BJ (cell line): ENCODE measurements at regions not wholly inside any gene's neighbourhood (a gene's known extent, or its start where the extent isn't known, plus 50 kb on each side); places are given as distances from the start of the nearest gene placed in this dataset.

Experiments
- CTCF ChIA-PET: fragments of 350-600 bp; formaldehyde crosslinking; extraction: SDS; loops from one replicate; lab custom pipeline; 2021; ENCODE audit warnings: antibody characterized with exemption, inconsistent platforms; lab: Yijun Ruan, JAX
- POLR2A ChIA-PET: fragments of 300-600 bp; sonication (Branson Sonifier 250); formaldehyde crosslinking; extraction: SDS; loops from one replicate; lab custom pipeline; 2021; ENCODE audit warnings: antibody characterized with exemption; lab: Charles Lee
- DNase-seq: peaks from one replicate; pipeline ENCODE4 v3.0.0-alpha.2; 2011; ENCODE audit warnings: low read depth
- H3K27me3 ChIP-seq: 2 replicates; pipeline ENCODE4 v1.6.0; 2011; ENCODE audit warnings: low read length; ENCODE audit not compliant: control insufficient read depth, insufficient read depth
- H3K36me3 ChIP-seq: 2 replicates; pipeline ENCODE4 v1.5.1; 2011; ENCODE audit warnings: low read length; ENCODE audit not compliant: control insufficient read depth, insufficient read depth
- H3K4me3 ChIP-seq: 2 replicates; pipeline ENCODE4 v1.5.1; 2011; ENCODE audit warnings: low read depth, mild to moderate bottlenecking, control low read depth, low read length
- TF ChIP-seq, protein P1 (sequence below): IDR thresholded peaks from 2 replicates; pipeline ENCODE4 v1.5.1; 2011; ENCODE audit warnings: low read depth, mild to moderate bottlenecking, control low read depth, inconsistent platforms, low read length, moderate library complexity; ENCODE audit not compliant: insufficient read depth

DNA sequence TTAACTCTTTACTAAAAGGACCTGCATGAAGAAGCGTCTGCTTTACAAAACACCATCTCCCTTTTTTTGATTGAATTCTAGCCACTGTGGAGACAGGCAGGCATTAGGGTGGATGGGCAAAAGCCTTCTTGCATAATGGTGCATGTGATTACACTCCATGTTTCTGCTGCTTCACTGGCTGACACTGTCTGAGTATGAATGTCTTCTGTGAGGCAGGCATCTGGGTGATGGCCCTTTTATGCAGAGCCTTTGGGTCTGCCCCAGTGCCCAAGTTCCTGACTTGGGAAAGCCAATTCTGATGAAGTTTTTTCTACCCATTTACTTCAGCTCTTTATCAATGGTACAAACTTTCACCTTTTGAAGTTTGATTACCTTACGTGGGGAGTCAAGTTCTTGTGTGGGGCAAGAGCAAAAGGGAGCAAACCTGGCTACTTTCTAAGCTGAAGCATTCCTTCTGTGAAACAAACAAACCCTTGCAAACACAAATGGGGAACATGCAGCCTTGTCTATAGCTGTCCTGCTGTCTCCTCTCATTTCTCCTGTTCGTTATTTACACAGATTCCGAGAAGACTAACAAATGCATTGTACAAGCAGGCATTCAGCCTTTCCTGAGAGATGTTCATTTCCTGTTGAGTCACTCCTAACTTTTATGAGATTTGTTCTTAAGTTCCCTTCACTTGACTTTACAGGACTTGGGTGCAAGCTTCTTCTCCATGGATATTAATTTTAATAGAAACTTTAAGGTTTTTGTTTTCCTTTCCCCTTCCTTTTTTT lies 301.9 kb downstream of the TLL1 start:
- no peak overlapping the region for H3K4me3 ChIP-seq
- POLR2A ChIA-PET, result no interaction called here

DNA sequence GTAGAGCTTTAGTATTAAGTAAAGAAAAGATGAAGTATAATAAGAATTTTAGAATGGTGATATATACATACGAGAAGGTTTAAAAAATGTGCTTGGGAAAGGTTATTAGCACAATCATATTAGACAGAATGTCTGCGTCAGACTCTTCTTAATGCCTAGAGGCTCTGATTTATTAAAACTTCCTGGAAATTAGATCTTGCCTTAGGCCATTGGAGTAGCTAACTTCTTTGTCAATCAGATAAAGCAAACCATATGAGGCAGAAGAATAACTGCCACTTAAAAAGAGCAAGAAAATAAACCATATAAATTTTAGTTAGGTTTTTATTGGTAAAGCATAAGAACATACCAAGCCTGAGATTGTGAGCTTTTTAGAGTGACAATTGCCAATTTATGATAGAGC lies 309.1 kb downstream of the TLL1 start:
- ChIA-PET CTCF (interaction anchor here (1.2 to 1.3 kb wide), 2 partner anchors 16 to 18 kb away, joined by 3 to 5 read pairs; no protein-coding TSS in a partner anchor), POLR2A (no interaction called here)
- DNase-seq, result no peak
- Histone ChIP-seq H3K4me3 (no peak overlapping the region), H3K36me3 (no peaks in the 10 kb centered on the region), H3K27me3 (no peaks in the 10 kb centered on the region)
- TF ChIP-seq, protein P1, sequence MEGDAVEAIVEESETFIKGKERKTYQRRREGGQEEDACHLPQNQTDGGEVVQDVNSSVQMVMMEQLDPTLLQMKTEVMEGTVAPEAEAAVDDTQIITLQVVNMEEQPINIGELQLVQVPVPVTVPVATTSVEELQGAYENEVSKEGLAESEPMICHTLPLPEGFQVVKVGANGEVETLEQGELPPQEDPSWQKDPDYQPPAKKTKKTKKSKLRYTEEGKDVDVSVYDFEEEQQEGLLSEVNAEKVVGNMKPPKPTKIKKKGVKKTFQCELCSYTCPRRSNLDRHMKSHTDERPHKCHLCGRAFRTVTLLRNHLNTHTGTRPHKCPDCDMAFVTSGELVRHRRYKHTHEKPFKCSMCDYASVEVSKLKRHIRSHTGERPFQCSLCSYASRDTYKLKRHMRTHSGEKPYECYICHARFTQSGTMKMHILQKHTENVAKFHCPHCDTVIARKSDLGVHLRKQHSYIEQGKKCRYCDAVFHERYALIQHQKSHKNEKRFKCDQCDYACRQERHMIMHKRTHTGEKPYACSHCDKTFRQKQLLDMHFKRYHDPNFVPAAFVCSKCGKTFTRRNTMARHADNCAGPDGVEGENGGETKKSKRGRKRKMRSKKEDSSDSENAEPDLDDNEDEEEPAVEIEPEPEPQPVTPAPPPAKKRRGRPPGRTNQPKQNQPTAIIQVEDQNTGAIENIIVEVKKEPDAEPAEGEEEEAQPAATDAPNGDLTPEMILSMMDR, result no peak

More for the DNA sequence above, 301.9 kb downstream of the TLL1 start:
- no peaks in the 10 kb centered on the region for H3K36me3 ChIP-seq
- CTCF ChIA-PET, result no interaction called here
- no peaks in the 10 kb centered on the region for H3K27me3 ChIP-seq
- TF ChIP-seq, protein P1, result no peak
- no peak for DNase-seq

DNA sequence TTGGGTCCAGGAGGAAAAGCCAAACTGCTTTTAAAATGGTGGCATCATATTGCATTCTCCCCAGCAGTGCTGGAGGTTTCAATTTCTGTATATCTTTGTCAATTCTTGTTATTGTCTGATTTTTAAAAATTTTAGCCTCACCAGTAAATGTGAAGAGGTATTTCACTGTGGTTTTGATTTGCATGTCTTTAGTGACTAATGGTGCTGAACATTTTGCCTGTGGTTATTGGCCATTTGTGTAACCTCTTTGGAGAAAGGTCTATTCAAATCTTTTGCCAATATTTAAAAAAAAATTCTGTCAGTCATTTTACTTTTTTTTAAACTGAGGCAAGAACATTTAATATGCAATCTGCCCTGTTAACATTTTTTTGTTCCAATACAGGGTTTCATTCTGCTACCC lies 322.1 kb downstream of the TLL1 start:
- H3K36me3 ChIP-seq, result no peaks in the 10 kb centered on the region
- TF ChIP-seq, protein P1, result no peak

DNA sequence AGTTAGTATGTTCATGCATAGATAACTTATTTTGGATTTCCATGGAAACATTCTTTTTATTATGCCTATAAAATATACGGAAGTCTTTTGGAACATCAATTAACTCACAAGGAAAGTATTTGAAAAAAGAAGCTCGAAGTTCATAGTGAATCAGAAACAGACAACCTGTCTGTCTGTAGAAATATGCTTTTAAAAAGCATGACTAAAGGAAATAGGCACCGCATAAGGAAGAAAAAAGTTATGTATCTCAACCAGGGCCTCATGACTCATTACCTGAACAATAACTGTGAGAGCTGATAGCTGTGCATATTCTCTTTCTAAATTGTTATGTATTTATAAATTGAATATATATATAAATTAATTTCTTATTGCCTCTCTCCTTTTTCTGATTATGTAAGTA lies 324.1 kb downstream of the TLL1 start:
- no peak overlapping the region for H3K4me3 ChIP-seq
- no peaks in the 10 kb centered on the region for H3K27me3 ChIP-seq
- no peak for DNase-seq
- ChIA-PET CTCF (no interaction called here), POLR2A (no interaction called here)
- H3K36me3 ChIP-seq, result no peaks in the 10 kb centered on the region
- TF ChIP-seq, protein P1, result no peak

More for the DNA sequence above, 322.1 kb downstream of the TLL1 start:
- no peaks in the 10 kb centered on the region for H3K27me3 ChIP-seq
- CTCF ChIA-PET, result no interaction called here
- POLR2A ChIA-PET, result no interaction called here
- H3K4me3 ChIP-seq, result no peak overlapping the region
- no peak for DNase-seq

DNA sequence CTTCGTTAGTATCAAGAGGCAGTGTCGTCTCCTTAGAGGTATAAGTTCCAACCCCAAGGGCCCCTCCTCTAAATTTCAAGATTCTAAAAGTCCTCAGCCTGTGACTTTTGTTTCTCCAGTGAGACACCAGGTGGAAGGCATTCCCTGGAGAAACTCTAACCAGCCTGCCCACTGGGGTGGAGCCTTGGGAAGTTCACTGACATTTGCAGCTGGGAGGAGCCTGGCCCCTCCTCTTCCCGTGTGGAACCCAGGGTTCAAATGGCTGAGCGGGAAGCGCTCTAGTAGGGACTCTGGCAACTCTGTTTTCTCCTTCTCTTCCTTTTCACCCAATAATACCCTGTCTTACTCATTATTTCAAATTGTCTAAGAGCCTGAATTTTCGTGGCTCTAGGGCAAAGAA lies 325.0 kb downstream of the TLL1 start:
- CTCF ChIA-PET, result no interaction called here
- DNase-seq, result no peak
- no peak overlapping the region for H3K4me3 ChIP-seq

More for the DNA sequence above, 325.0 kb downstream of the TLL1 start:
- Histone ChIP-seq H3K36me3 (no peaks in the 10 kb centered on the region), H3K27me3 (no peaks in the 10 kb centered on the region)
- POLR2A ChIA-PET, result no interaction called here
- TF ChIP-seq, protein P1, result no peak
